ENCODE measurements at regions not wholly inside any gene's neighbourhood (a gene's known extent, or its start where the extent isn't known, plus 50 kb on each side); places are given as distances from the start of the nearest gene placed in this dataset.

DNA sequence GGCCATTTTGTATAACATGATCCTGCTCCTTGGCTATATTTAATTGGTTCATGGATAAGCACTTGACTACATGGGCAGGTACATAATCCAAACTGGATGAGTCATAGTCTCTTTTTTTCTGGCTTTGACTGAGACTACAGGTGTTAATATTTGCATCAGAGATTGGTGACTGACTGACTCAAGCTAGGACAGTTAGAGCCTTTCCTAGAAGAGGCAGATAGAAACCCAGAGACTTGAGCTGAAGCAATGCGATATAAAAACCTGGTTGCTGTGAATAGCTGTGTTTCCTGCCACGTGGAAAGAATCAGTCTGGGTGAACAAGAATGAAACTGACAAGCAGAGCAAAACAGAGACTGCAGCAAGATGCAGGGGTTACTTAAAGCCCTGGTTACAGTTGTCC lies 81.0 kb downstream of the SAMD9 start:
- Histone ChIP-seq H3K9me3 (no peaks in the 10 kb centered on the region), H3K27me3 (no peaks in the 10 kb centered on the region), H3K27ac (no peak overlapping the region), H3K4me1 (no peaks in the 10 kb centered on the region), H3K4me3 (no peak overlapping the region), H3K36me3 (no peaks in the 10 kb centered on the region)
- no peak for TF ChIP-seq POLR2A (IDR thresholded peaks at IDR 0.05)
- TF ChIP-seq, protein P1, sequence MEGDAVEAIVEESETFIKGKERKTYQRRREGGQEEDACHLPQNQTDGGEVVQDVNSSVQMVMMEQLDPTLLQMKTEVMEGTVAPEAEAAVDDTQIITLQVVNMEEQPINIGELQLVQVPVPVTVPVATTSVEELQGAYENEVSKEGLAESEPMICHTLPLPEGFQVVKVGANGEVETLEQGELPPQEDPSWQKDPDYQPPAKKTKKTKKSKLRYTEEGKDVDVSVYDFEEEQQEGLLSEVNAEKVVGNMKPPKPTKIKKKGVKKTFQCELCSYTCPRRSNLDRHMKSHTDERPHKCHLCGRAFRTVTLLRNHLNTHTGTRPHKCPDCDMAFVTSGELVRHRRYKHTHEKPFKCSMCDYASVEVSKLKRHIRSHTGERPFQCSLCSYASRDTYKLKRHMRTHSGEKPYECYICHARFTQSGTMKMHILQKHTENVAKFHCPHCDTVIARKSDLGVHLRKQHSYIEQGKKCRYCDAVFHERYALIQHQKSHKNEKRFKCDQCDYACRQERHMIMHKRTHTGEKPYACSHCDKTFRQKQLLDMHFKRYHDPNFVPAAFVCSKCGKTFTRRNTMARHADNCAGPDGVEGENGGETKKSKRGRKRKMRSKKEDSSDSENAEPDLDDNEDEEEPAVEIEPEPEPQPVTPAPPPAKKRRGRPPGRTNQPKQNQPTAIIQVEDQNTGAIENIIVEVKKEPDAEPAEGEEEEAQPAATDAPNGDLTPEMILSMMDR (IDR thresholded peaks at IDR 0.05), result no peak
- intact Hi-C loops (cut with DNase I), result no loop called here
- no peak for ATAC-seq
- WGBS (ENCODE audit: insufficient coverage, low coverage, low lambda C conversion rate, missing lambda C conversion rate), result 24% methylated on average over 2 of the region's 2 CpGs
- DNase-seq, result no peak

- intact Hi-C loops (cut with DNase I), result no loop called here
- H3K4me1 ChIP-seq, result no peaks in the 10 kb centered on the region
- whole genome bisulfite sequencing (ENCODE audit: insufficient coverage, low coverage, low lambda C conversion rate, missing lambda C conversion rate), result 14% methylated on average over 1 of the region's 1 CpG
- H3K4me3 ChIP-seq, result no peak overlapping the region
- no peaks in the 10 kb centered on the region for H3K27me3 ChIP-seq
- DNase-seq (no peak), ATAC-seq (no peak)
- no peak for TF ChIP-seq POLR2A (IDR thresholded peaks at IDR 0.05)
- TF ChIP-seq, protein P1 (IDR thresholded peaks at IDR 0.05), result no peak
- no peaks in the 10 kb centered on the region for H3K9me3 ChIP-seq
- H3K27ac ChIP-seq, result no peak overlapping the region
- no peaks in the 10 kb centered on the region for H3K36me3 ChIP-seq
These were observed 81.6 kb downstream of the SAMD9 start for GRCh38 chr7:93036149-93036640.

- H3K4me3 ChIP-seq, result no peak overlapping the region
- H3K9me3 ChIP-seq, result no peaks in the 10 kb centered on the region
- no peak for ATAC-seq
- intact Hi-C loops (cut with DNase I), result no loop called here
- no peaks in the 10 kb centered on the region for H3K4me1 ChIP-seq
- no peaks in the 10 kb centered on the region for H3K27me3 ChIP-seq
- no peak for TF ChIP-seq POLR2A (IDR thresholded peaks at IDR 0.05)
- TF ChIP-seq, protein P1 (IDR thresholded peaks at IDR 0.05), result no peak
- DNase-seq, result no peak
- no peaks in the 10 kb centered on the region for H3K36me3 ChIP-seq
- H3K27ac ChIP-seq, result no peak overlapping the region
These were observed 86.0 kb downstream of the SAMD9 start for GRCh38 chr7:93031795-93032194.

DNA sequence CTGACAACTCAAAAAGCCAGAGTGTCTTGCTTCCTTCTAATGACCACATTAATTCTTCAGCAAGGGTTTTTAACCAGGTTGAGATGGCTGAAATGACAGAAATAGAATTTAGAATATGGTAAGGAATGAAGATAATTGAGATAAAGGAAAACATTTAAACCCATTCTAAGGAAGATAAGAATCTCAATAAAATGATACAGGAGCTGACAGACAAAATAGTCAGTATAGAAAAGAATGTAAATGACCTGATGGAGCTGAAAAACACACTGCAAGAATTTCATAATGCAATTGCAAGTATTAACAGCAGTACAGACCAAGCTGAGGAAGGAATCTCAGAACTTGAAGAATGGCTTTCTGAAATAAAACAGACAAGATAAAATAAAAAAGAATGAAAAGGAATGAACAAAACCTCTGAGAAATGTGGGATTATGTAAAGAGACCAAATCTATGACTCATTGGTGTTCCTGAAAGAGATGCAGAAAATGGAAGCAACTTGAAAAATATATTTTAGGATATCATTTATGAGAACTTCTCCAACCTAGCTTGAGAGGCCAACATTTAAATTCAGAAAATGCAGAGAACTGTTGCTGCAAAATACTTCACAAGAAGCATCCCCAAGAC lies 87.1 kb downstream of the SAMD9 start:
- DNase-seq (no peak), ATAC-seq (no peak)
- Histone ChIP-seq H3K9me3 (no peaks in the 10 kb centered on the region), H3K4me3 (no peak overlapping the region), H3K36me3 (no peaks in the 10 kb centered on the region), H3K27ac (no peak overlapping the region), H3K27me3 (no peaks in the 10 kb centered on the region), H3K4me1 (no peaks in the 10 kb centered on the region)
- TF ChIP-seq POLR2A (IDR thresholded peaks at IDR 0.05), result no peak
- TF ChIP-seq, protein P1 (IDR thresholded peaks at IDR 0.05), result no peak
- intact Hi-C loops (cut with DNase I), result no loop called here

DNA sequence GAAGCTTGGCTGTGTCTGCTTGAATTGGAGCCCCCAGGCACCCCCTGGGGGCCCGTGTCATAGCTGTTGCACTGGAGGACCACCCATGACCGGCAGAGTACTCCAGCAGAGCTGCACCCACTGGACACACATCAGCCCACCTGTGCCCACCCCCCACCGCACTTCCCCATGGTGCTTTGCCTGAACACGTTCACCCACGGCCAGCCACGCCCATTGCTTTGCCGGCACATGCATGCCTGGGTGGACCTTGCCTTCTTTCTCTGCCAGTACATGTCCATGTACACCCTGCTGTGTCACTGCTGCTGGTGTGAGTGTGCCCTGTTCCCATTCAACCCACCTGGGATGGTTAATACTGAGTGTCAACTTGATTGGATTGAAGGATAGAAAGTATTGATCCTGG lies 88.7 kb downstream of the SAMD9 start:
- DNase-seq (no peak), ATAC-seq (no peak)
- no peaks in the 10 kb centered on the region for H3K9me3 ChIP-seq
- no peaks in the 10 kb centered on the region for H3K27me3 ChIP-seq
- intact Hi-C loops (cut with DNase I), result no loop called here
- WGBS (ENCODE audit: insufficient coverage, low coverage, low lambda C conversion rate, missing lambda C conversion rate), result 60% methylated on average over 1 of the region's 7 CpGs
- no peaks in the 10 kb centered on the region for H3K36me3 ChIP-seq
- H3K4me3 ChIP-seq, result no peak overlapping the region
- H3K27ac ChIP-seq, result no peak overlapping the region
- no peaks in the 10 kb centered on the region for H3K4me1 ChIP-seq
- no peak for TF ChIP-seq POLR2A (IDR thresholded peaks at IDR 0.05)
- TF ChIP-seq, protein P1 (IDR thresholded peaks at IDR 0.05), result no peak
